CD4-positive, alpha-beta T cell treated with Interleukin-6 at 100 ng/mL for 8 hours (primary cell): ENCODE measurements at regions not wholly inside any gene's neighbourhood (a gene's known extent, or its start where the extent isn't known, plus 50 kb on each side); places are given as distances from the start of the nearest gene placed in this dataset.
"Not testable (repeated sequence)": the region's sequence is repeated elsewhere in the genome, so short reads cannot be mapped to it uniquely, and the experiment has no call there.

Source experiments
- DNase-seq: peaks from one replicate; pipeline ENCODE4 v3.0.0-alpha.2; 2020; ENCODE audit warnings: mixed read lengths, low spot score

DNA sequence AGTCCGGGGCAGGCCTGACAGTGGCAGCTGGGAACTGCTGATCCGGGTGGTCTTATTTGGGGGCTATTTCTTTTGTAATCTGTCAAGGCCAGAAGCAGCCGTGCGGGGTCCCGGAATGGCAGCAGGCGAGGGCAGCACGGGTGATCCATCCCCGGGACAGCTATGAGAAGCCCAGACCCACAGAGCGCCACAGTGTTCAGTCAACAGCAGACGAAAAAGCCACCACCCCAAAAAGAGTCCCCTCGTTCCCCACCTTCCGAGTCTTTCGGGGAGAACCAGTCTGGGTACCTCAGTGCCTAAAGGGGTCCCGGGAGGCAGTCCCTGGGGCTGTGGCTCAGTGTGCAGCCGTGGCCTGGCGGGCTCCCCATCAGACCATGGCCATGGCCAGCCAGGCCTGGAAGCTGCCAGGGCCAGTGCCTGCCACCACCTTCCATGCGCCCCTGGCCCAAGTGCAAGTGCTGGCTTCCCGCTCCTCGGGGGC lies 125.1 kb upstream of the KCTD7 start:
- DNase-seq, result no peak

DNA sequence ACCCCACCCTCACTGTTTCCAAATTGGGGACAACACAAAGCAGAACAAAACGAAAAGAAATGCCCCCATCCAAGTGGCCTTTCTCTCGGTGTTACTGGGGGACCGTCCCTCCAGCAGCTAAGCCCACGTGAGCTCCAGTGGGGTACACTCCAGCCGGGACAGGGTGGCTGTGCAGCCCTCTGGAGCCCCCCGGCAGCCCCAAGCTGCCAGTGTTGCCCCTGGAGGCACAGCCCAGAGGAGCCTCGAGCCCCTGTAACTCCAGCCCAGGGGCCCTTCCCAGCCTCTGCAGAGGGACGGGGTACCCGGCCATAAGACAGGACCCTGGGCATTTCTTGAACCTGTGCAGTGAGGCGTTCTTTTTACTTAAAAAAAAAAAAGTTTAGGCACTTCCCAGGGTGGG lies 124.5 kb upstream of the KCTD7 start:
- no peak for DNase-seq

DNA sequence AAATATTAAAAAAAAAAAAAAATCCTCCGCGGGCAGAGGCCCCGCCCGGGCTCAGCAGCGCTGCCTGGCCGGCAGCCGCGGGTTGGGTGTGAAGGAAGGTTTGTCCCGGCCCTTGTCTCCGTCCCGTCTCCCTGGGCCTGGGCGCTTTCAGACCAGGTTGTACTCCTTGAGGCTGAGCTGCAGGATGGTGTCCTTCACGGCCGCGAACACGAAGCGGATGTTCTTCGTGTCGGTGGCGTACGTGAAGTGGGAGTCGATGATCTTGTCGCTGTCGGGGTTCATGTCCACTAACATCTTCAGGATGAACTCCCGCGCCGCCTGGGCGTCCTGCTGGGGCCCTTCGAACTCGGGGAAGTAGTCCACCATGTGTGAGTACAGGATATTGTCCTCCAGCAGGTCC lies 123.7 kb upstream of the KCTD7 start:
- DNase-seq, result no peak

DNA sequence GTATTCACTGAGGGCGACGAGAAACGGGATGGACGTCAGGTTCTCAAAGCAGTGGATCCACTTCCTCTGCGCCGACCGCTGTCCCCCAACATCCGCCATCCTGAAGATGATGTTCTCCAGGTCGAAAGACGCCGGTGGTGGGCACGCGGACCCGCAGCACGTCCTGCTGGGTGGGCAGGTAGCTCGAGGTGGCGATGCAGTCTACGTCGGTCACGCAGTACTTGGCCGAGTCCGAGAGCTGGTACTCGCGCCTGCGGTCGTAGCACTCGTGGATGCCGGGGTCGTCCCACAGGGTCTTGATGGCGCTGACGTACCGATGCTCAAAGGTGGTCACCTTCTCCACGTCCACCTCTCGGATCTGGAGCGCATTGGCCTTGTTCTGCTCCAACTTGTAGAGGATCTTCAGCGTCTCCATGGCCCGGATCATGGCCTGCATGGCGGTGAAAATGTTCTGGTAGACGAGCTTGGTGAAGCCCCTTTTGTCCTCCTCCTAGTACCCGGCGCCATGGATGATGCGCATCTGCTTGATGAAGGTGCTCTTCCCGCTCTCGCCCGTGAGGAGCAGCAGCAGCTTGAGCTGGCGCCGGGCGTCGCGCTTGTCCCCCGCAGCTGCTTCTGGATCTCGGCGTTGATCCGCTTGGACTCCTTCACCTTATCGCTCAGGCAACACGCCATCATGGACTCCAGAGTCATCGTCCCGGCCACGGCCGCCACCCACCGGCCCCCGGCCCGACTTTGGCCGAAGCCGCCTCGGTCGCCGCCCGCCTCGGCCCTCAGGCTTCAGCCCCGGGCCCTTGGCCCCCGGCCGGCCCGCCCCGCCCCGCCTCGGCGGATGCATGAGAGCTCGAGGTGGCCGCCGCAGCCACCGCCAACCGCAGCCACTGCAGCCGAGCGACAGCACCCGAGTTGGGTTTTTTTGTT lies 122.9 kb upstream of the KCTD7 start:
- DNase-seq, result peak; percentile 22

DNA sequence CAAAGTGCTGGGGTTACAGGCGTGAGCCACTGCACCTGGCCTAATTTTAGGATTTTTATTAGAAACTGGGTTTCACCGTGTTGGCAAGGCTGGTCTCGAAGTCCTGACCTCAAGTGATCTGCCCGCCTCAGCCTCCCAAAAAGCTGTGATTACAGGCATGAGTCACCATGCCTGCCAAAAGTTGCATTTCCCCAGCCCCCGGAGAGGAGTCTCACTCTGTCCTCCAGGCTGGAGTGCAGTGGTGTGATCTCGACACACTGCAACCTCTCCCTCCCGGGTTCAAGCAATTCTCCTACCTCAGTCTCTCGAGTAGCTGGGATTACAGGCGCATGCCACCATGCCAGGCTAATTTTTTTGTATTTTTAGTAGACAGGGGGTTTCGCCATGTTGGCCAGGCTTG lies 122.0 kb upstream of the KCTD7 start:
- DNase-seq, result not testable (repeated sequence)

DNA sequence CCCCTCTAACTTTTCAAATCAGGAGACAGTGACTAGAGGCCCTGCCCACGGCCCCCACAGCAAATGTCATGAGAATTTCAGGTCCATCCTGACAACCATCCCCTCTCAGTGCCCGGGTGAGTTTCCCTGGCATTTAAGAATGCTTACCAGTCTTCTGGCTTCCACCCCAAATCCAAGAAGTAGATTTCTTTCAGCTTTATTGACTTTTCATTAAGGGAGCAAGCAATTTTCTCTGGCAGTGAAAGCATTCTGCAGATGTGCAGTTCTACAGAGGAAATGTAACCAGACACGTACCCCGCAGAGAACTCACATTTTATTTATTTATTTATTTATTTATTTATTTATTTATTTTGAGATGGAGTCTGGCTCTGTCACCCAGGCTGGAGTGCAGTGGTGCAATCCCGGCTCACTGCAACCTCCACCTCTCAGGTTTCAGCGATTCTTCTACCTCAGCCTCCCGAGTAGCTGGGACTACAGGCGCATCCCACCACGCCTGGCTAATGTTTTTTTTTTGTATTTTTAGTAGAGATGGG lies 120.9 kb upstream of the KCTD7 start:
- no peak for DNase-seq

DNA sequence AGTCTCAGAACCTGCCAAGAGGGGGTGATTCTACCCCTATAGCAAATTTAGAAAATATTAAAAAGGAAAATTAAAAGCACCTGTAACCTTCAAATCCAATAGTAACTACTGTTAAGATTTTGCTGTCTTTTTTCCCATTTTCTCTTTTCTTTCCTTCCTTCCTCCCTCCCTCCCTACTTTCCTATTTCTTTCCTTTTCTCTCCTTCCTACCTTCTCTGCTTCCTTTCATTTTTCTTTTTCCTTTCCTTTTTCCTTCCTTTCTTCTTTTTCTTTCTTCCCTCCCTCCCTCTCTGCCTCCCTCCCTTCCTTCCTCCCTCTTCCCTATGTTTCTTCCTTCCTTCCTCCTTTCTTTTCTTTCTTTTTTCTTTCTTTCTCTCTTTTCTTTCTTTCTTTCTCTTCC lies 120.2 kb upstream of the KCTD7 start:
- no peak for DNase-seq

DNA sequence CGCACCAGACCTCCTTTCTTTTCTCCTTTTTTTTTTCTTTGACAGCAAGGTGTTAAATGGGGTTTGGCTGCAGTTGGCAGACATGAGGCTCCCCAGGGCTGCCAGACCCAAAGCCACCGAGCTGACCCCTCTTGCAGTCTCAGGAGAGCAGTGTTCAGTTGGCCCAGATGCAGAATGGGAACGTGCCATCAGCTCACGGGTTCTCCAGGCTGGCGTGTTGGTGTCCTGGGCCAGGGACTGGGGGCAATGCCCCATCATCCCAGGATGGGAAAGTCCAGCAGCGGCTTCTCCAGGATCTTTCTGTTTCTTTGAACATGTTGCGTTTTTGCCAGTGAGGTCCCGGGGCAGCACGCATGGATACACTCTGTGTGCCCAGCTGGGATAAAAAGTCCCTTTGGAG lies 114.6 kb upstream of the KCTD7 start:
- no peak for DNase-seq

DNA sequence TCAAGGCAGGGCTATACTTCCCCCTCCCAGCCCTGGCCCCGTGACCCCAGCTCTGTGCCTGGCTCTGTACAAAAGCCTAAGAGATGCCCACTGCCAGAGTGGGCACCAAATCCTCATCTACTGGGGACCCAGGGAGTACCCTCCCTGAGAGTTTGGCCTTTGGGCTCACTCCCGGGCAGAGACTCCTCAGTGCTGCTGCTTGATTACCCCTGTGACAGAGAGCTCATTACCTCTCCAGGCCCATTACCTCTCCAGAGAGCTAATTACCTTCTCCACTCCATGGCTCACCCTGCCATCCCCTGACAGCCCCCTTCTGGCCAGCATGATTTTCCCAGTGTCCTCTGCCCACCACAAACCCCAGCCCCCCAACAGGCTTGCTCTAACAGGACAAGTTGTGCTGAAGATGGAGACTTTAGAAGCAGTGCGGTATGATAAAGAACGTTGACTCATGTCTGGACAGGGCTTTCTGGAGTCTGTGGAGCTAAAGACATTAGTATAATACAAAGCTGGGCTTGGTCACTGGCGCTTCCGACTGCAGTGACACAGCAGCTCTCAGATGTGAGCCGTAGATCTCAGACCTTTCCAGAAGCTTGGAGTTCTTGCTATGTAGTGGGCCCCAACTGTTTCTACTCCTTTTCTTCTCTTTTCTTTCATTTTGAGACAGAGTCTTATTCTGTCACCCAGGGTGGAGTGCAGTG lies 111.3 kb upstream of the KCTD7 start:
- DNase-seq, result no peak

DNA sequence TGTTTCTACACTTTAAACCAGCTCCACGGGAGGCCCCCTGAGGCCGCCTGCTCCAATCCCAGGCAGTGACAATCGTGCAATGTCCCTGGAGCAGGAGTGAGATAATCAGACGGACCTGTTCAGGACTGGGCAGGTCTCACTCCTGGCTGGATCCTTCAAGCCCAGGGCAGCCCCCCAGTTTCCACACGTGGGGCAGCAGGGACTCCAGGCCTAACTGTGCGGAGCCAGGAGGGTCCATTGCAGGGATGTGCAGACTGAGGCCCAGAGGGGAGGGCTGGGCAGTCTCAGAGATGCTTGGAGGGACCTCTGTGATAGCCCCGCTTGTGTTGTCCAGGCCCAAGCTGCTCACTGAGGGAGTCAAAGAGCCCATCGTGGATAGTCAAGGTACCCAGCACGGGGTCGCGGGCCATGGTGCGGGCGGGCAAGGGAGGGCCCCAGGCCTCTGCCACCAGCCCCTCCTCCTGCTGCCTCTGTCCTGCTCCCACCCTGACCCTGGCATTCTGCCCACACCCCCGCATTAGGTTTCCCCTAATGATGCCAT lies 110.5 kb upstream of the KCTD7 start:
- no peak for DNase-seq

DNA sequence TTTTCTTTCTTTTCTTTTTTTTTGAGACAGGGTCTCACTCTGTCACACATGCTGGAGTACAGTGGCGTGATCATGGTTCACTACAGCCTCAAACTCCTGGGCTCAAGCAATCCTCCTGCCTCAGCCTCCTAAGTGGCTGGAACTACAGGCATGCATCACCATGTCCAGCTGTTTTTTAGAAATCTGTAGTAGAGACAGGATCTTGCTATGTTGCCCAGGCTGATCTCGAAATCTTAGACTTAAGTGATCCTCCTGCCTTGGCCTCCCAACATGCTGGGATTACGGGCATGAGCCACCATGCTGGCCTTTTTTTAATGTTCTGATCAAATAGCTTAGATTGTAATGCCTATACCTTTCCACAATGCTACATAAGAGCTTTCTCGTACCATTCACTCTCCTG lies 107.0 kb upstream of the KCTD7 start:
- no peak for DNase-seq

DNA sequence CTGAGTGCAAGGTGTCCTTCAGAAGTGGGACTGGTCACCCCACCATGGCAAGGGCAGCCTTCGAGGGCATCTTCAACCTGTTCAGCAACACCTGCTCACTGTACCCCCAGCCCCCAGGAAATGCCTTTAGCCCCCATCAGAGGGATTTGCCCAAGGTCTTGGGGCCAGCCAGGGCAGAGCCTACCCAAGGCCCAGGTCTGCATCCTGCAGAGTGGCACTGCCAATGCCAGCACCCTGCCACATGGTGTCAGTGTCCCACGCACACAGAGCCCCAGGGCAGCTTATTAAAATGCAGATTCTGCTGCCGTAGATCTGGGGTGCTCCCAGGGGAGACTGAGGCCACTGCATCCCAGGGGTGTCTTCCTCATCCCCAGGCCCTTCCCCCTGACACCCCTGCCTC lies 106.2 kb upstream of the KCTD7 start:
- peak; percentile 11 for DNase-seq

DNA sequence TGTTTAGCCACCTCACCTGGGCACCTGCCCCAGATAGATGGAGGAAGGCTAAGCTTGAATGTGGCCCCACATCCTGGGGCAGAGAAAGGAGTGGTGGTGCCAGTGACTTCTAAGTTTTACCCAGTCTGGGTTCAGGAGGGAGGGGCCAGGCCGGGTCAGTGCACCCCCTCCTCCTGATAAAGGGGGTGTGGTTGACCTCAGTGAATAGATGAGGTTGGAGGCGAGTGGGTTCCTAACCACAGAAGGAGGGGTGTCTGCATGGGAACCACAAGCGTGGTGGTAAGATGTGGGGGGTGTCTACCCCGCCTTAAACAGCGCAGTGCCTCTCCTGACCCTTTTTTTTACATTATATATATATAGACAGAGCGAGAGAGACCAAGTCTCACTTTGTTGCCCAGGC lies 105.3 kb upstream of the KCTD7 start:
- no peak for DNase-seq

DNA sequence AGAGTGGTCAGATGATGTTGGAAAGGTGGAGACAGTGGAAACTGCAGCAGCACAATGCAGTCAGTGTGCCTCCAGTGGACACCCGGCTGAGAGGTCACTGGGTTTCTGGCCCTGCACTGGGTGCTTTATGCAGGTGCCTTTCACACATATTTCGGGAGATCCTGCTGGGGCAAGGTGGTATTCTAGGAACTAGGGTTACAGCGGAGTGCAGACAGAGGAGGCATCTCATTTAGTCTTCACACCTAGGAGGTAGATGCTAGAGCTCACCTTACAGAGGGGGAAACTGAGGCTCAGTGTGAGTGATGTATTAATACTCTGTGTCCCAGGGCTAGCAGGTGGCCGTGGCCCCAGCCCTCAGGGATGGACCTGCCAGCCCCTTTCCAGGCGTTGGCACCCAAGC lies 103.9 kb upstream of the KCTD7 start:
- no peak for DNase-seq

DNA sequence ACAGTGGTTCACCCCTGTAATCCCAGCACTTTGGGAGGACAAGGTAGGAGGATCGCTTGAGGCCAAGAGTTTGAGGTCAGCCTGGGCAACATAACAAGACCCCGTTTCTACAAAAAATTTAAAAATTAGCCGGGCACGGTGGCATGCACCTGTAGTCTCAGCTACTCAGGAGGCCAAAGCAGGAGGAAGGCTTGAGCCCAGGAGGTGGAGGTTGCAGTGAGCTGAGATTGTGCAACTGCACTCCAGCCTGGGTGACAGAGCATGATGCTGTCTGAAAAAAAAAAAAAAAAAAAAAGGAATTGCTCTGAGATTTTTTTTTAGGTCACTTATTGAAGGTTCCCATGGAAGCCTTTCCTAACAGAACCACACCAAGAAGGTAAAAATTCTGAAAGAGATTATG lies 101.9 kb upstream of the KCTD7 start:
- DNase-seq, result not testable (repeated sequence)

DNA sequence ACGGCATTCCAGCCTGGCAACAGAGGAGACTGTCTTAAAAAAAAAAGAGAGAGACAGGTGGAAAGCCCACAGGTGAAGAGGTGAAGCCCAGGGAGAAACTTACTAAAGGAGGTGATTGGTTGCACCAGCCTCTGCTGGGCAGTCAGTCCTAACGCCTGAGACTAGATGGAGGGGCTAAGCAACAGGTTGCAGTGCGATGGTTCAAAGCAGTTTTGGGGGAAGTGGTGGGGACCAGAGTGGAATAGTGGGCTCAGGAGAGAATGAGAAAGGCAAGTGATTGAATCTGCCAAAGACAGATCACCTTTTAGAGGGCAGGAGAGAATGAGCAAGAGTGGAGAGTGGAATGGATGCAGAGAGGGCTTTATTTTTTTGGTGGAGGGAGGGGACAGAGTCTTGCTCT lies 100.0 kb upstream of the KCTD7 start:
- no peak for DNase-seq

DNA sequence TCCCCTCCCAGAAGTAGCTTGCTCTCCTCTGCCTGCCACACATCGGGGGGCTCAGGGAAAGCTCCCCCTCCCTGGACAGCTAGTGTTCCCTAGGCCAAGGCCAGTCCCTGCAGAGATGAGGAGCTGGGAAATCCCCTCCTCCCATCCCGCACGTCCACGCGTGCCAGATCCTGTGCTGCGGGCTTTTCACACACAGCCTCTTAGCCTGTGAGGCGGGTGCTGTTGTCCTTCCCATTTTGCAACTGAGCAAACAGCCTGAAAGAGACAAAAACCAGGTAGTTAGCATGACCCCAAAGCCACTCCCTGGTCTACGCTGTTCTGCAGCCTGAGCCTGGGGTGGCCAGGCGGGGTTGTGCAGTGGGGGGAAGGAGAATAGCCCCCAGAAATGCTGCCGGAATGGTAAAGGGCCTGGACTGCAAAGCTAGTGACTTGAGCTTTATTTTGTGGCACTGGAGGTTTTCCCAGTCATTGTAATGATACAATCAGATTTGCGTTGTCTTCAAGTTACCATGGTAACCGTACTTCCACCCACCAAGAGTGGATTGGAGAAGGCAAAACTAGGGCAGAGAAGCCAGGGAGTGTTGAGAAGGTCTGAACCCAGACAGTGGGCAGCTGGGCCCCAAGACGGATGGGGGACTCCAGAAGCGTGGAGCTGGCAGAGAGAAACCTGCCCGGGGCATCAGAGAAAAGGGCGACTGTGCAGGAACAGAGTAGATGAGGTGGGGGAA lies 98.6 kb upstream of the KCTD7 start:
- DNase-seq, result no peak

DNA sequence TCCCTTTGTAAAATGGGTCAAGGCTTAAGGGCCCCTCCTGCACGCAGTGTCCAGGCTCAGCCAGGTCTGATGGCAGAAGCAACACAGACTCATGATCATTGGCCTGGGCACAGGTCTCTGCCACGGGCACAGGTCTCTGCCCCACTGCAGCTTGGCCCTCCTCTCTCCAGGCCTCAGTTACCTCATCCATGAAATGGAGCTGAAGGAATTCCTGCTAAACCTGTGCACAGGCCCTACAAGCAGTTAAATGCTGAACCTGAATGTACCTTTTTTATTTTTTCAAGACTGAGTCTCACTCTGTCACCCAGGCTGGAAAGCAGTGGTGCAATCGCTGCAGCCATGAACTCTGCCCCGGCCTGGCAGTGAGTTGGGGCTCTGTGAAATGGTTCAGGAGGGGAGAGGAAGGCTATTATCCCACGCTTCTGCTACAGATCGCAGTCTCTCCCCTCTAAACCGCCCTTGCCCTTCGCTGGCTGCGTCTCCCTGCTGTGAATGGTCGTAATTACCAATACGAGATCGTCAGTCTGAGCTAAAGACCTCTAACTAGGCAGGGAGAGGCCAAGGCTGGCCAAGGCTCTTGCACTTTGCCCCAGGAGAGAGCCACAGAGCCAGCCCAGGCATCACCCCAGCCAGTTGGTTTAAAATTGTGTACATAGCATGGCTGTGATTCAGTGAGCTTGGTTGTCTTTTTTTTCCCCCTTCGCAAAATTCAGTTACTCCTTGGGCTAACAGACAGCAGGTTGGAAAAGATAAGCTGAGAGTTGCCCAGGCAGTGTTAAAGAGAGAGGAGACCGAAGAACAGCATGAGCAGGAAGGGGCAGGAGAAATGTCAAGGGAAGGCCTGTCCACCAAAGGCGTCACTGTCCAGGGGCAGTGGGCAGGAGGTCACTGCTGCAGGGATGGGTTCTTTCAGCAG lies 93.0 kb upstream of the KCTD7 start:
- DNase-seq, result no peak

DNA sequence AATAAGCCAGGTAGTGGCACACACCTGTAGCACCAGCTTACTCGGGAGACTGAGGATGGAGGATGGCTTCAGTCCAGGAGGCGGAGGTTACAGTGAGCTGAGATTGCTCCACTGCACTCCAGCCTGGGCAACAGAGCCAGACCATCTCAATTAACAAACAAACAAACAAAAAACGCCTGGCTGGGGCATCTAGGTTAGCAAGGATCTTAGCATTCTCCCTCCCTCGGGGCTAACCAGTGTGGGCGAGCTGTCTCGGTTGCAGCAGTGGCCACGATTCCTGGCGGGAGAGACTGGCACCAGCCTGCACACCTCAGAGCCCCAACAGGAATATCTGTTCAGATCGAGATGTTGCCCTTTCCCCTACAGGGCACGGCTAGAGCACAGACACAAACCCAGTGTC lies 91.3 kb upstream of the KCTD7 start:
- DNase-seq, result no peak

DNA sequence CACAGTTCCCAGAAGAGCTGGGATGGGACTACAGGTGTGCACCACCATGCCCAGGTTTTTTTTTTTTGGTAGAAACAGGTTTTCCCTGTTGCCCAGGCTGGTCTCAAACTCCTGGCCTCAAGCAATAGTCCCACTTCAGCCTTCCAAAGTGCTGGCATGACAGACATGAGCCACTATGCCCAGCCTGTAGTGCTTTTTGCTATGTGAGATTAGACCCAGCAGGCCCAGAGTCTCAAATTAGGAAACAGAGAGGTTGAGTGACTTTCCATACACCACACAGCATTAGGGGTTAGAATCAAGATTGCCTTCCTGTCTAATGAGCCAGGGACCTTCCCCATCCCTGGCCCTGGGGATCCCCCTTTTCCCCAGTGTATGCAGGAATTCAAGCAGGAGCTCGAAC lies 90.8 kb upstream of the KCTD7 start:
- DNase-seq, result no peak

DNA sequence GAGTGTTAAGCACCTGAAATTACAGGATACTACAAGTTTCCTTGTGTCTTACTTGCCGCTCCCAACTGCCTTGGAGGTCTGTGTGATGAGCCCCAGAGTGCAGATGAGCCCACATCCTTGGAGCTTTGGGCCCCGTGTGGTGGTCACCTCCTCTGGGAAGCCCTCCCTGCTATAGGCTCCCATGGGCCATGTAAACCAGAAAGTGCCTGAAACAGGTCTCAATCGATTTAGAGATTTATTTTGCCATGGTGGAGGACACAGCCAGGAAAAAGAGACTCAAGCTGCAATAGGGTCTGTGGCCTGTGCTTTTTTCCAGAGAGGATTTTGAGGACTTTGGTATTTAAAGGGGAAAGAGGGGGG lies 89.4 kb upstream of the KCTD7 start:
- no peak for DNase-seq
